EH (cell line): ENCODE measurements at regions not wholly inside any gene's neighbourhood (a gene's known extent, or its start where the extent isn't known, plus 50 kb on each side); places are given as distances from the start of the nearest gene placed in this dataset.
"Not testable (repeated sequence)": the region's sequence is repeated elsewhere in the genome, so short reads cannot be mapped to it uniquely, and the experiment has no call there.

Experiments used
- DNase-seq: peaks from one replicate; pipeline ENCODE4 v3.0.0-alpha.2; 2015; ENCODE audit warnings: low read depth

- DNase-seq, result no peak
These were observed 124.2 kb downstream of the METRNL start for GRCh38 chr17:83203472-83204221.

- peak; percentile 19 for DNase-seq
These were observed 124.9 kb downstream of the METRNL start for GRCh38 chr17:83204230-83204725.

GRCh38 chr17:83204736-83205386 is 125.5 kb downstream of the METRNL start:
- DNase-seq, result not testable (repeated sequence)

- peak; percentile 51 for DNase-seq
These were observed 126.1 kb downstream of the METRNL start for GRCh38 chr17:83205387-83206035.

GRCh38 chr17:83206036-83206394 is 126.6 kb downstream of the METRNL start:
- DNase-seq, result not testable (repeated sequence)

- not testable (repeated sequence) for DNase-seq
These were observed 127.6 kb downstream of the METRNL start for GRCh38 chr17:83206819-83207588.

- DNase-seq, result peak; percentile 27
These were observed 167.6 kb downstream of the METRNL start for GRCh38 chr17:83247001-83247400.
